ENCODE measurements at regions not wholly inside any gene's neighbourhood (a gene's known extent, or its start where the extent isn't known, plus 50 kb on each side); places are given as distances from the start of the nearest gene placed in this dataset.

GRCh38 chr22:48974443-48975315 lies 853.0 kb downstream of the BRD1 start:
- no peak for TF ChIP-seq EZH2 (IDR thresholded peaks at IDR 0.05)
- TF ChIP-seq POLR2AphosphoS5 (IDR thresholded peaks at IDR 0.05; ENCODE audit: borderline replicate concordance, low read depth, low read length) = no peak
- TF ChIP-seq FOXP2 (optimal IDR thresholded peaks at IDR 0.05; ENCODE audit: control extremely low read depth, extremely low read length, insufficient read depth) = no peak
